Neuronal stem cell (in vitro differentiated cells): ENCODE measurements at regions not wholly inside any gene's neighbourhood (a gene's known extent, or its start where the extent isn't known, plus 50 kb on each side); places are given as distances from the start of the nearest gene placed in this dataset.
A peak's percentile ranks its signal among the peaks of the same experiment; 100 is the strongest.
"Not testable (repeated sequence)": the region's sequence is repeated elsewhere in the genome, so short reads cannot be mapped to it uniquely, and the experiment has no call there.

ENCODE experiments used
- DNase-seq: peaks from one replicate; pipeline ENCODE4 v3.0.0-alpha.2; 2013; ENCODE audit warnings: low spot score
- H2AFZ ChIP-seq: one replicate; pipeline ENCODE4 v1.6.1; 2013; ENCODE audit warnings: mild to moderate bottlenecking, low read length, inconsistent platforms
- H2AK5ac ChIP-seq: 2 replicates; pipeline ENCODE4 v1.6.1; 2013; ENCODE audit warnings: low read depth, mild to moderate bottlenecking, inconsistent platforms, low read length, moderate library complexity, mixed read lengths
- H2BK120ac ChIP-seq: 2 replicates; pipeline ENCODE4 v1.6.1; 2013; ENCODE audit warnings: low read depth, mild to moderate bottlenecking, inconsistent platforms, low read length, moderate library complexity, mixed read lengths
- H2BK12ac ChIP-seq: one replicate; pipeline ENCODE4 v1.6.1; 2013; ENCODE audit warnings: low read length, inconsistent platforms
- H2BK15ac ChIP-seq: 2 replicates; pipeline ENCODE4 v1.6.1; 2013; ENCODE audit warnings: mild to moderate bottlenecking, low read length, inconsistent platforms, mixed read lengths
- H2BK5ac ChIP-seq: one replicate; pipeline ENCODE4 v1.6.1; 2013; ENCODE audit warnings: inconsistent platforms, mild to moderate bottlenecking, low read length, moderate library complexity
- H3K14ac ChIP-seq: one replicate; pipeline ENCODE4 v1.6.1; 2013; ENCODE audit warnings: low read length, inconsistent platforms
- H3K18ac ChIP-seq: 2 replicates; pipeline ENCODE4 v1.6.1; 2013; ENCODE audit warnings: low read length, inconsistent platforms
- H3K23ac ChIP-seq: 2 replicates; pipeline ENCODE4 v1.6.1; 2013; ENCODE audit warnings: low read depth, mild to moderate bottlenecking, mixed read lengths, low read length, inconsistent platforms; ENCODE audit not compliant: poor library complexity
- H3K27ac ChIP-seq: replicated peaks from 3 replicates; pipeline ENCODE4 v1.5.1; 2013; ENCODE audit warnings: low read length, inconsistent platforms
- H3K27me3 ChIP-seq, 3 experiments: 2 replicates each; pipeline ENCODE4 v1.6.1; 2013; ENCODE audit warnings: low read length in 3 of 3, mild to moderate bottlenecking in 2 of 3, inconsistent platforms in 1 of 3, low read depth in 1 of 3, mixed read lengths in 1 of 3, moderate library complexity in 1 of 3; ENCODE audit not compliant: control insufficient read depth in 3 of 3, insufficient read depth in 3 of 3
- H3K36me3 ChIP-seq, 2 donors: replicated peaks in 1 of 2; 2 replicates each; pipeline ENCODE4 v1.6.1; 2013; ENCODE audit warnings: low read length in 2 of 2; ENCODE audit not compliant: control insufficient read depth in 2 of 2, insufficient read depth in 2 of 2
- H3K4ac ChIP-seq: 2 replicates; pipeline ENCODE4 v1.6.1; 2013; ENCODE audit warnings: inconsistent platforms, mild to moderate bottlenecking, low read length, moderate library complexity
- H3K4me1 ChIP-seq, 2 donors: 1 replicate in 1 of 2; 2 replicates in 1 of 2; pipeline ENCODE4 v1.6.1; 2013; ENCODE audit warnings: low read length in 2 of 2, low read depth in 1 of 2; ENCODE audit not compliant: control insufficient read depth in 2 of 2, insufficient read depth in 1 of 2
- H3K4me2 ChIP-seq: one replicate; pipeline ENCODE4 v1.6.1; 2013; ENCODE audit warnings: mild to moderate bottlenecking, low read length, inconsistent platforms; ENCODE audit not compliant: insufficient read depth, poor library complexity, severe bottlenecking
- H3K4me3 ChIP-seq, 2 donors: 2 replicates each; pipeline ENCODE4 v1.5.1; 2013; ENCODE audit warnings: low read length in 2 of 2, mild to moderate bottlenecking in 2 of 2, inconsistent platforms in 1 of 2, moderate library complexity in 1 of 2
- H3K79me1 ChIP-seq: one replicate; pipeline ENCODE4 v1.6.1; 2013; ENCODE audit warnings: low read depth, mild to moderate bottlenecking, inconsistent platforms, low read length, moderate library complexity
- H3K9ac ChIP-seq: one replicate; pipeline ENCODE4 v1.6.1; 2013; ENCODE audit warnings: mild to moderate bottlenecking, low read depth, low read length, inconsistent platforms; ENCODE audit not compliant: poor library complexity
- H3K9me3 ChIP-seq, 2 donors: replicated peaks in 1 of 2; 2 replicates each; pipeline versions ENCODE3 to v1.6.1; 2013; ENCODE audit warnings: low read length in 2 of 2, mild to moderate bottlenecking in 2 of 2, inconsistent platforms in 1 of 2, low read depth in 1 of 2, mixed read lengths in 1 of 2, moderate library complexity in 1 of 2; ENCODE audit not compliant: control insufficient read depth in 2 of 2, insufficient read depth in 1 of 2
- H4K8ac ChIP-seq: one replicate; pipeline ENCODE4 v1.6.1; 2013; ENCODE audit warnings: low read depth, mild to moderate bottlenecking, inconsistent platforms, low read length, moderate library complexity
- H4K91ac ChIP-seq: one replicate; pipeline ENCODE4 v1.6.1; 2013; ENCODE audit warnings: low read length, low read depth, mild to moderate bottlenecking, inconsistent platforms; ENCODE audit not compliant: poor library complexity
- WGBS, 2 donors: extraction: QIAGEN DNeasy Blood & Tissue Kit; methylation state at CpG; one replicate each; pipeline ENCODE4 v1.1.7; 2013; ENCODE audit warnings: missing lambda C conversion rate in 2 of 2, mixed read lengths in 1 of 2; ENCODE audit not compliant: insufficient read length in 2 of 2, insufficient replicate concordance in 1 of 2; ENCODE audit errors: extremely low coverage in 2 of 2; 5-methylcytosine and 5-hydroxymethylcytosine counted together

DNA sequence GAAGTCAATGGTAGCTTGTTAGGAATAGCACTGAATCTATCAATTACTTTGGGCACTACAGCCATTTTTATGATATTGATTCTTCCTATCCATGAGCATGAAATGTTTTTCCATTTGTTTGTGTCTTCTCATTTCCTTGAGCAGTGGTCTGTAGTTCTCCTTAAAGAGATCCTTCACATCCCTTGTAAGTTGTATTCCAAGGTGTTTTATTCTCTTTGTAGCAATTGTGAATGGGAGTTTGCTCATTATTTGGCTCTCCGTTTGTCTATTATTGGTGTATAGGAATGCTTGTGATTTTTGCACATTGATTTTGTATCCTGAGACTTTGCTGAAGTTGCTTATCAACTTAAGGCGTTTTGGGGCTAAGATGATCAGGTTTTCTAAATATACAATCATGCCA lies 139.0 kb upstream of the TRPM3 start:
- H2BK5ac ChIP-seq = not testable (repeated sequence)

DNA sequence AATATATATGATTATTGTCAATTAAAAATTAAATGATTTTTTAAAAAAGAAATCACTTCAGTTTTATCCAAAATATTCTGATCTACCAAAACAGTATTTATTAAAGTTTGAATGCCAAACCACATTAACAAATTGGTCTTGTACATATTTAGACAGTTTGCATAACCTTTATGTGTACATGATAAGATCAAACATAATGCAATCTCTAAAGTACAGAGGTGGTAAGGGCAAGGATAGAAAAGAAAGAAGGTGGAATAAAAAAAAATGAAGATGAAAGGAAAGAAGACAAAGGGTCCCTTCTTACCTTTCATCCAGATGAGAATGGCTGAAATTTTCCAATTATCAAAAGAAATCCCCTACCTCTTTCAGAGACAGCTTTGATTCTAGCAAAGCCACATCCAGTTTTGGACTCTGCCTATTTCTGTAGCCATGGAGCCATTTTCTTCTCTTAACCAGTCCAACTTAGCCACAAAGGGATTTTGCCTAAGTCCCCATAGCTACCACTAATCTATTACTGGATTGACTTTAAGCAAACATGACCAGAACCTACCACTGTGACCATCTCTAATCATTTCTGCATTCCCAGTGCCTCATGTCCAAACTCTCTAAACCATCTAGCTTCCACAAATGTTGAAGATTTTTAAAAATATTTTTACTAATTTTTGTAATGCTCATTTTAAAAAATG lies 133.3 kb upstream of the TRPM3 start:
- no peak overlapping the region for H4K8ac ChIP-seq
- H3K14ac ChIP-seq = no peak overlapping the region
- no peak overlapping the region for H2BK120ac ChIP-seq
- H3K4ac ChIP-seq = no peak overlapping the region
- H2BK15ac ChIP-seq = no peak overlapping the region
- no peak overlapping the region for H3K4me3 ChIP-seq
- H3K4me1 ChIP-seq = peaks cover 6 to 13% of the 10 kb centered on the region in 2 donors
- H3K27me3 ChIP-seq = no peaks in the 10 kb centered on the region
- no peak overlapping the region for H2AFZ ChIP-seq
- H3K23ac ChIP-seq = no peak overlapping the region
- no peak overlapping the region for H2BK12ac ChIP-seq
- no peak overlapping the region for H3K27ac ChIP-seq
- no peaks in the 10 kb centered on the region for H3K79me1 ChIP-seq
- H3K9me3 ChIP-seq = peaks cover 0 to 3% of the 10 kb centered on the region in 2 donors
- DNase-seq = no peak
- H2BK5ac ChIP-seq = no peak overlapping the region
- no peak overlapping the region for H3K18ac ChIP-seq
- no peak overlapping the region for H3K9ac ChIP-seq
- H3K4me2 ChIP-seq = no peak overlapping the region
- no peak overlapping the region for H2AK5ac ChIP-seq
- no peaks in the 10 kb centered on the region for H3K36me3 ChIP-seq
- no peak overlapping the region for H4K91ac ChIP-seq

More for the DNA sequence above, 139.0 kb upstream of the TRPM3 start:
- H3K4me1 ChIP-seq, H2BK15ac ChIP-seq, H2AK5ac ChIP-seq, H3K27me3 ChIP-seq, H3K9ac ChIP-seq, H4K8ac ChIP-seq, H2BK12ac ChIP-seq, DNase-seq, H3K4me2 ChIP-seq, H3K36me3 ChIP-seq, H3K23ac ChIP-seq, H2AFZ ChIP-seq, H3K79me1 ChIP-seq, H3K4me3 ChIP-seq, H3K4ac ChIP-seq, H3K14ac ChIP-seq, H3K18ac ChIP-seq, H3K27ac ChIP-seq, H4K91ac ChIP-seq, H2BK120ac ChIP-seq: not testable (repeated sequence)
- no CpG with 5 or more reads among the region's 2 CpGs for WGBS, 2 donors
- peaks cover 2 to 25% of the 10 kb centered on the region in 2 donors for H3K9me3 ChIP-seq

DNA sequence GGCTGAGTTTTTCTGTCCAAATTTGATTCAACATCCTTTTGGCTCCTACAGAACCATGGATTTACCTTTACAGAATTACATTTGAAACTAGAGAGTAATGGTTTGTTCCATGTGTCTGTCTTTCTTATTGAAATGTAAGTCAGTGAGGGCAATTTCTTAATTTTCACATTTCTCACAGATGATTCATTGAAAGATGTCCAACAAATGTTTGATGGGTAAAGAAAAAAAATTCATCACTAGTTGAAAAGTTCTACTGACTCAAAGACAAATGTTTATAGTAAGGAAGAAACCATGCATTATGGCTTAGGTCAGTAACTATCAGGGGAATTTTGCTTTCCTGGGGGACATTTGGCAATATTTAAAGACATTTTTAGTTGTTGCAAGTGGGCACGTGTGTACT lies 131.6 kb upstream of the TRPM3 start:
- Histone ChIP-seq H4K91ac (no peak overlapping the region), H2AK5ac (no peak overlapping the region), H2BK15ac (no peak overlapping the region), H3K4me2 (no peak overlapping the region), H3K4ac (no peak overlapping the region), H3K79me1 (no peaks in the 10 kb centered on the region), H3K9me3 (peaks cover 0 to 3% of the 10 kb centered on the region in 2 donors), H3K23ac (no peak overlapping the region), H3K36me3 (no peaks in the 10 kb centered on the region), H2BK120ac (no peak overlapping the region), H3K27ac (no peak overlapping the region), H3K27me3 (no peaks in the 10 kb centered on the region), H3K4me1 (peaks cover 6 to 21% of the 10 kb centered on the region in 2 donors), H3K4me3 (no peak overlapping the region), H2BK5ac (no peak overlapping the region), H4K8ac (no peak overlapping the region), H3K14ac (no peak overlapping the region), H2BK12ac (no peak overlapping the region), H3K18ac (no peak overlapping the region), H2AFZ (no peak overlapping the region), H3K9ac (no peak overlapping the region)
- no peak for DNase-seq
- WGBS, 2 donors = no CpG with 5 or more reads among the region's 1 CpG

DNA sequence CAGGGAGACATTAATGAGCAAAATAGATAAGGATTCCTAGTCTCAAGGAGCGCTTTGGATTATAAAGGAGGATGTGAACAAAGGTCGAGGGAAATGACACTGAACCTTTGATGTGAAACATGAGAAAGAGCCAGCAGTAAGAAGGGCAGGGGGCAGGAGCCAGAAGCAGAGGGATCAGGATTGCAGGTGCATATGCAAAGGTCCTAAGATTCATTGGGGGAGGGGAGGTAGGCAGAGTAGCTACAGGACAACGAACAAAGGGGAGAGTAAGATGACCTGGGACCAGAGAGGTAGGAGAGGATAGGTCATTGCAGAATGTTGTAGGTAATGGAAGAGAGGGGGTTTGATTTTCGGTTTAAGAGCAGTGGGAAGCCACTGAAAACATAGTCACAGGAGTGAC lies 129.2 kb upstream of the TRPM3 start:
- no peak overlapping the region for H3K9ac ChIP-seq
- H3K4me1 ChIP-seq = peaks cover 6 to 24% of the 10 kb centered on the region in 2 donors
- WGBS, 2 donors = no CpG with 5 or more reads among the region's 4 CpGs

More for the DNA sequence above, 129.2 kb upstream of the TRPM3 start:
- no peak overlapping the region for H4K8ac ChIP-seq
- no peak overlapping the region for H2AK5ac ChIP-seq
- H2BK120ac ChIP-seq = no peak overlapping the region
- no peak overlapping the region for H2BK5ac ChIP-seq
- H3K18ac ChIP-seq = no peak overlapping the region
- no peak overlapping the region for H2BK15ac ChIP-seq
- H3K4ac ChIP-seq = no peak overlapping the region
- no peaks in the 10 kb centered on the region for H3K27me3 ChIP-seq
- H3K23ac ChIP-seq = no peak overlapping the region
- no peak overlapping the region for H3K14ac ChIP-seq
- H3K79me1 ChIP-seq = no peaks in the 10 kb centered on the region
- H4K91ac ChIP-seq = no peak overlapping the region
- no peaks in the 10 kb centered on the region for H3K9me3 ChIP-seq
- no peak for DNase-seq
- no peak overlapping the region for H2BK12ac ChIP-seq
- H3K36me3 ChIP-seq = no peaks in the 10 kb centered on the region
- H3K4me2 ChIP-seq = peak overlapping the region; percentile 28
- H2AFZ ChIP-seq = peak overlapping the region; percentile 3
- H3K27ac ChIP-seq = no peak overlapping the region
- no peak overlapping the region for H3K4me3 ChIP-seq
